Adrenal gland (tissue), 9 donors: ENCODE measurements at regions not wholly inside any gene's neighbourhood (a gene's known extent, or its start where the extent isn't known, plus 50 kb on each side); places are given as distances from the start of the nearest gene placed in this dataset.

Experiments
- DNase-seq, 7 donors: peaks; one replicate each; pipeline ENCODE4 v3.0.0-alpha.2; 2019 to 2020
- H3K27ac ChIP-seq, 5 donors: fragments of 200-600 bp; sonication (generic) in 4 of 5; 1 replicate in 3 of 5; 2 replicates in 2 of 5; pipeline versions ENCODE4 v1.5.1 to v1.8.0; 2016 to 2020; ENCODE audit warnings: mild to moderate bottlenecking in 1 of 5
- H3K27me3 ChIP-seq: fragments of 200-600 bp; 2 replicates; pipeline ENCODE4 v1.8.0; 2021
- H3K36me3 ChIP-seq, 2 donors: fragments of 200-600 bp; replicated peaks in 1 of 2; 1 replicate in 1 of 2; 2 replicates in 1 of 2; pipeline versions ENCODE4 v1.5.1 to v1.8.0; 2018 to 2022
- H3K4me1 ChIP-seq, 2 donors: fragments of 200-600 bp; replicated peaks in 1 of 2; 1 replicate in 1 of 2; 2 replicates in 1 of 2; pipeline versions ENCODE4 v1.5.1 to v1.8.0; 2018 to 2021
- H3K4me3 ChIP-seq, 4 donors: fragments of 200-600 bp; sonication (generic) in 3 of 4; one replicate each; pipeline ENCODE4 v1.5.1; 2016 to 2018
- H3K9me3 ChIP-seq, 3 donors: fragments of 200-600 bp; sonication (generic) in 1 of 3; replicated peaks in 1 of 3; 1 replicate in 2 of 3; 2 replicates in 1 of 3; pipeline versions ENCODE4 v1.5.1 to v1.8.0; 2016 to 2021
- CTCF ChIP-seq, 6 experiments: fragments of 450-650 bp in 4 of 6; fragments of 200-600 bp in 2 of 6; sonication (generic) in 1 of 6; IDR thresholded peaks; 1 replicate in 5 of 6; 2 replicates in 1 of 6; pipeline versions ENCODE4 v1.5.1 to v1.8.0; 2016 to 2021; ENCODE audit warnings: antibody characterized with exemption in 6 of 6, mild to moderate bottlenecking in 2 of 6, moderate library complexity in 1 of 6
- POLR2A ChIP-seq, 2 donors: fragments of 450-650 bp; IDR thresholded peaks; one replicate each; pipeline ENCODE4 v1.6.1; 2017; ENCODE audit warnings: antibody characterized with exemption in 2 of 2, mild to moderate bottlenecking in 2 of 2, moderate library complexity in 1 of 2
- WGBS, 4 donors: extraction: QIAGEN DNeasy Blood & Tissue Kit in 2 of 4; methylation state at CpG; one replicate each; pipeline versions ENCODE4 v1.1.5 to v1.1.7; 2013 to 2017; 5-methylcytosine and 5-hydroxymethylcytosine counted together
- intact Hi-C, 2 donors: fragments of 100-400 bp; cut with DNase I; formaldehyde crosslinking; loops; one replicate each; pipeline versions ENCODE4 v1.14.1 to v1.15.0; 2022 to 2023
- donor health status: healthy with polysubstance abuse.
- donor health status: Bipolar disorder and iron deficiency.
- donor health status: DM: yes; HTN: yes; CAD: no.
- donor health status: DM: no; HTN: no; CAD: no.
- donor health status: DM: no; HTN: no; CAD: no.

- Histone ChIP-seq H3K4me1 (peaks cover 0 to 6% of the 10 kb centered on the region in 2 donors), H3K9me3 (no peaks in the 10 kb centered on the region), H3K27ac (no peak overlapping the region), H3K4me3 (no peak overlapping the region), H3K36me3 (no peaks in the 10 kb centered on the region), H3K27me3 (no peaks in the 10 kb centered on the region)
- 83 to 98% (median 89%) methylated on average over 2 of the region's 2 CpGs for WGBS, 4 donors
- no peak for DNase-seq
- intact Hi-C loops = loop anchor here (5.0 kb wide), 1 partner anchor 283 kb away; no protein-coding TSS in a partner anchor
- TF ChIP-seq CTCF (IDR thresholded peaks at IDR 0.05) (no peak), POLR2A (IDR thresholded peaks at IDR 0.05) (no peak)
Measured at GRCh38 chr6:111995404-111995803, 58.5 kb upstream of the CCN6 start.

GRCh38 chr6:111996144-111996865, 57.6 kb upstream of the CCN6 start:
- no peaks in the 10 kb centered on the region for H3K27me3 ChIP-seq
- H3K9me3 ChIP-seq = no peaks in the 10 kb centered on the region
- H3K36me3 ChIP-seq = no peaks in the 10 kb centered on the region
- H3K27ac ChIP-seq = no peak overlapping the region
- no peak for TF ChIP-seq CTCF (IDR thresholded peaks at IDR 0.05)
- TF ChIP-seq POLR2A (IDR thresholded peaks at IDR 0.05) = no peak
- intact Hi-C loops = loop anchor here (5.0 kb wide), 1 partner anchor 284 kb away; no protein-coding TSS in a partner anchor
- 74 to 81% (median 78%) methylated on average over 17 of the region's 17 CpGs for WGBS, 4 donors
- H3K4me3 ChIP-seq = no peak overlapping the region
- DNase-seq = no peak
- peaks cover 0 to 6% of the 10 kb centered on the region in 2 donors for H3K4me1 ChIP-seq

- TF ChIP-seq POLR2A (IDR thresholded peaks at IDR 0.05) (no peak), CTCF (IDR thresholded peaks at IDR 0.05) (peak; percentile 76 to 93 (median 89))
- Histone ChIP-seq H3K36me3 (no peaks in the 10 kb centered on the region), H3K27me3 (no peaks in the 10 kb centered on the region), H3K4me1 (peaks cover 0 to 6% of the 10 kb centered on the region in 2 donors), H3K4me3 (no peak overlapping the region), H3K9me3 (no peaks in the 10 kb centered on the region), H3K27ac (peak overlapping the region in 1 of 5 donors; percentile 39)
- peak; percentile 72 to 90 (median 80) for DNase-seq
- WGBS, 4 donors = 16 to 26% (median 19%) methylated on average over 20 to 23 of the region's 23 CpGs
- intact Hi-C loops = loop anchor here (5.0 kb wide), 1 partner anchor 285 kb away; no protein-coding TSS in a partner anchor
Measured at GRCh38 chr6:111997078-111997852, 56.6 kb upstream of the CCN6 start.

- Histone ChIP-seq H3K27me3 (no peaks in the 10 kb centered on the region), H3K4me1 (peaks cover 0 to 6% of the 10 kb centered on the region in 2 donors), H3K9me3 (no peaks in the 10 kb centered on the region), H3K27ac (peak overlapping the region in 1 of 5 donors; percentile 39), H3K4me3 (no peak overlapping the region), H3K36me3 (no peaks in the 10 kb centered on the region)
- DNase-seq = peak in 1 of 7 donors; percentile 17
- WGBS, 4 donors = 52 to 69% (median 67%) methylated on average over 5 to 6 of the region's 6 CpGs
- TF ChIP-seq POLR2A (IDR thresholded peaks at IDR 0.05) = no peak
- TF ChIP-seq CTCF (IDR thresholded peaks at IDR 0.05) = no peak
- intact Hi-C loops = loop anchor here (5.0 kb wide), 1 partner anchor 286 kb away; no protein-coding TSS in a partner anchor
Measured at GRCh38 chr6:111997853-111998208, 56.1 kb upstream of the CCN6 start.
